ENCODE measurements at regions not wholly inside any gene's neighbourhood (a gene's known extent, or its start where the extent isn't known, plus 50 kb on each side); places are given as distances from the start of the nearest gene placed in this dataset.

DNA sequence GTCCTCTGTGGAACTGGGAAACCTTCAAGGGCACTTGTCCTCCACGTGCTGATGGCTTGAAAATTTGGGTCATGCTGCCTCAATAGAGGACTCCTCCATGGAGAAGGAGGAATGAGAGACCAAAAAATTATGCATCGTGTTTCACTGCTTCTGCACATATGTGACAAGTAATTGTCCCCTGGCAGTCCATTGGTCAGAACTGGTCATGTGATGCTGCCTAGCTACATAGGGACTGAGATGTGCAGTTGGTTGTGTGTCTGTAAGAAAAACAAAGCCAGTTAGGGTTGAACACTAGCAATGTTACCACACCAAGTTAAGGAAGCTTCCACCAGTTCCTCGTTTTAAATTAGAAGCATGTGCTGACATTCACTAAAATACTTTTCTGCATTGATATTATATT lies 201.9 kb upstream of the ANKH start:
- TF ChIP-seq CEBPB (IDR thresholded peaks at IDR 0.05) (no peak), REST (IDR thresholded peaks at IDR 0.05; ENCODE audit: low read depth) (no peak), FOXM1 (IDR thresholded peaks at IDR 0.05; ENCODE audit: borderline replicate concordance, low read depth) (no peak), MAX (IDR thresholded peaks at IDR 0.05) (no peak), EP300 (IDR thresholded peaks at IDR 0.05; ENCODE audit: borderline replicate concordance) (no peak), TAF1 (IDR thresholded peaks at IDR 0.05; ENCODE audit: low read depth) (no peak), USF1 (IDR thresholded peaks at IDR 0.05) (peak; percentile 70), YY1 (IDR thresholded peaks at IDR 0.05; ENCODE audit: low read depth) (no peak)

Data from Ishikawa (cell line).